SK-N-SH treated with all-trans-retinoic acid at 6 μM for 48 hours (cell line): ENCODE measurements at regions not wholly inside any gene's neighbourhood (a gene's known extent, or its start where the extent isn't known, plus 50 kb on each side); places are given as distances from the start of the nearest gene placed in this dataset.

ENCODE experiments used
- ATAC-seq: fragments of 200-7000 bp; cut with Tn5 transposase; 3 replicates; pipeline ENCODE4 v1.9.1; 2020; ENCODE audit warnings: mild to moderate bottlenecking, moderate library complexity
- ARNTL ChIP-seq: fragments of 450-650 bp; formaldehyde crosslinking; IDR thresholded peaks from 2 replicates; pipeline ENCODE4 v1.5.0; 2020; ENCODE audit warnings: low read depth, mild to moderate bottlenecking, moderate library complexity, borderline replicate concordance
- BACH2 ChIP-seq: fragments of 250-450 bp; sonication (Bioruptor Pico); IDR thresholded peaks from 2 replicates; pipeline ENCODE4 v1.9.0; 2021; ENCODE audit warnings: mild to moderate bottlenecking, borderline replicate concordance
- CSDC2 ChIP-seq: fragments of 250-450 bp; sonication (Bioruptor Pico); IDR thresholded peaks from 2 replicates; pipeline ENCODE4 v1.5.0; 2020; ENCODE audit warnings: mild to moderate bottlenecking, moderate library complexity
- ESRRG ChIP-seq: fragments of 250-450 bp; sonication (Bioruptor Pico); IDR thresholded peaks from 2 replicates; pipeline ENCODE4 v1.6.1; 2021; ENCODE audit warnings: mild to moderate bottlenecking
- GLIS3 ChIP-seq: fragments of 250-450 bp; sonication (Bioruptor Pico); IDR thresholded peaks from 2 replicates; pipeline ENCODE4 v1.5.0; 2020; ENCODE audit warnings: mild to moderate bottlenecking, moderate library complexity
- ISL1 ChIP-seq: fragments of 250-450 bp; sonication (Bioruptor Pico); IDR thresholded peaks from 2 replicates; pipeline ENCODE4 v2.1.2; 2022; ENCODE audit warnings: mild to moderate bottlenecking, moderate library complexity
- OSR1 ChIP-seq: fragments of 250-450 bp; sonication (Bioruptor Pico); IDR thresholded peaks from 2 replicates; pipeline ENCODE4 v1.8.0; 2022; ENCODE audit warnings: moderate library complexity, mild to moderate bottlenecking, inconsistent platforms
- PPARA ChIP-seq: fragments of 250-450 bp; sonication (Bioruptor Pico); IDR thresholded peaks from 2 replicates; pipeline ENCODE4 v1.5.0; 2020; ENCODE audit warnings: mild to moderate bottlenecking, borderline replicate concordance
- RARB ChIP-seq: fragments of 250-450 bp; sonication (Bioruptor Pico); IDR thresholded peaks from 2 replicates; pipeline ENCODE4 v1.8.0; 2021; ENCODE audit warnings: mild to moderate bottlenecking, moderate library complexity
- SNAI2 ChIP-seq: fragments of 250-450 bp; sonication (Bioruptor Pico); IDR thresholded peaks from 2 replicates; pipeline ENCODE4 v1.5.0; 2020; ENCODE audit warnings: mild to moderate bottlenecking, moderate library complexity
- TCF4 ChIP-seq: fragments of 250-450 bp; sonication (Bioruptor Pico); IDR thresholded peaks from 2 replicates; pipeline ENCODE4 v1.8.0; 2021; ENCODE audit warnings: mild to moderate bottlenecking, moderate library complexity, borderline replicate concordance
- TOX ChIP-seq: fragments of 250-450 bp; sonication (Bioruptor Pico); IDR thresholded peaks from 2 replicates; pipeline ENCODE4 v1.8.0; 2021; ENCODE audit warnings: mild to moderate bottlenecking, moderate library complexity, borderline replicate concordance
- ZC3H10 ChIP-seq: fragments of 250-450 bp; sonication (Bioruptor Pico); IDR thresholded peaks from 2 replicates; pipeline ENCODE4 v1.5.1; 2021; ENCODE audit warnings: mild to moderate bottlenecking, moderate library complexity
- ZFP3 ChIP-seq: fragments of 250-450 bp; sonication (Bioruptor Pico); IDR thresholded peaks from 2 replicates; pipeline ENCODE4 v1.5.0; 2020; ENCODE audit warnings: mild to moderate bottlenecking, moderate library complexity
- ZFP30 ChIP-seq: fragments of 450-650 bp; formaldehyde crosslinking; IDR thresholded peaks from 2 replicates; pipeline ENCODE4 v1.5.0; 2022; ENCODE audit warnings: mild to moderate bottlenecking, moderate library complexity
- ZNF565 ChIP-seq: fragments of 450-650 bp; formaldehyde crosslinking; conservative IDR thresholded peaks from 2 replicates; pipeline ENCODE4 v1.5.0; 2020; ENCODE audit warnings: low read depth, mild to moderate bottlenecking, moderate library complexity
- ZNF70 ChIP-seq: fragments of 450-650 bp; formaldehyde crosslinking; IDR thresholded peaks from 2 replicates; pipeline ENCODE4 v1.5.0; 2020; ENCODE audit warnings: mild to moderate bottlenecking, moderate library complexity
- ZNF8 ChIP-seq: fragments of 450-650 bp; formaldehyde crosslinking; IDR thresholded peaks from 2 replicates; pipeline ENCODE4 v1.5.0; 2020; ENCODE audit warnings: mild to moderate bottlenecking, moderate library complexity
- TF ChIP-seq, protein P1 (sequence below): fragments of 250-450 bp; sonication (Bioruptor Pico); IDR thresholded peaks from 2 replicates; pipeline ENCODE4 v1.5.1; 2021; ENCODE audit warnings: mild to moderate bottlenecking, moderate library complexity
- TF ChIP-seq, protein P2 (sequence below): fragments of 250-450 bp; sonication (Bioruptor Pico); IDR thresholded peaks from 2 replicates; pipeline ENCODE4 v1.8.0; 2020; ENCODE audit warnings: mild to moderate bottlenecking, moderate library complexity, borderline replicate concordance
- TF ChIP-seq, protein P3 (sequence below): fragments of 250-450 bp; sonication (Bioruptor Pico); IDR thresholded peaks from 2 replicates; pipeline ENCODE4 v1.5.1; 2020; ENCODE audit warnings: low read depth, mild to moderate bottlenecking, moderate library complexity
- TF ChIP-seq, protein P4 (sequence below): fragments of 250-450 bp; sonication (Bioruptor Pico); IDR thresholded peaks from 2 replicates; pipeline ENCODE4 v1.8.0; 2021; ENCODE audit warnings: low read depth, mild to moderate bottlenecking, moderate library complexity, borderline replicate concordance

DNA sequence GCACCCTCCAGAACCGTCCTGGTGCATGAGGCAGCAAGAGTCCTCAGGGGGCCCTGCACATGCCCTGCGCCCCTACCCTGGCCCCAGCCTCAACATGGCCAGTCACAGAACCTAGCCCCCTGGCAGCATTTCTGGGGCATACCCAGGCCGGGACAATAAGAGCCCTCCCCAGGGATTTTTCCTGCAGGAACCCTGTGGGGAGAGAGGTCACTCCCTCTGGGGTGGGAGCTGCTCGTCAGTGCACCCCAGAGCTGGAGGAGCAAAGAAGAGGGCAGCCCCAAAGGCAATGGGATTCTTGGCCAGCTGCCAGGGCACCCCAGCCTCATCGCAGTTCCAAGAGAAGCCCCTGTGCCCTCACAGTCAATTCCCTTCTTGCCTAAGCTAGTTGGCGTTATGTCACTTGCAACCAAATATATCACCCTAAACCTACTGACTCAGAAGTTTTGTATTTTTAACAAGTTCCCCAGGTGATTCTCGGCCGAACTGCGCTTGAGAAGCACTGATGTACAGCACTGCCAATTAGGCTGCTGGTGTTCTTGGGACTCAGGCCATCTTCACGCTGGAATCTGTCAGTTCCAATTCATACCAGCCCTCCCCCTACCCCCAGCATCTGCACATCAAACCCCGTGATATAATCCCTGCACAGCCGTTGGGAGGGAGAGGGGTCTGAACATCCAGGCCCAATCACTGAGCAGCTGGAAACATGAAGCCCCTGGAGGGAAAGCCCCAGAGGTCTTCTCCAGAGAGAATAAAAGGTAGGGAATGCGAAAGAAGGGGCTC lies 87.5 kb upstream of the PRR20G start:
- no peak for TF ChIP-seq TOX (CRISPR knock-in tag)
- TF ChIP-seq, protein P1, sequence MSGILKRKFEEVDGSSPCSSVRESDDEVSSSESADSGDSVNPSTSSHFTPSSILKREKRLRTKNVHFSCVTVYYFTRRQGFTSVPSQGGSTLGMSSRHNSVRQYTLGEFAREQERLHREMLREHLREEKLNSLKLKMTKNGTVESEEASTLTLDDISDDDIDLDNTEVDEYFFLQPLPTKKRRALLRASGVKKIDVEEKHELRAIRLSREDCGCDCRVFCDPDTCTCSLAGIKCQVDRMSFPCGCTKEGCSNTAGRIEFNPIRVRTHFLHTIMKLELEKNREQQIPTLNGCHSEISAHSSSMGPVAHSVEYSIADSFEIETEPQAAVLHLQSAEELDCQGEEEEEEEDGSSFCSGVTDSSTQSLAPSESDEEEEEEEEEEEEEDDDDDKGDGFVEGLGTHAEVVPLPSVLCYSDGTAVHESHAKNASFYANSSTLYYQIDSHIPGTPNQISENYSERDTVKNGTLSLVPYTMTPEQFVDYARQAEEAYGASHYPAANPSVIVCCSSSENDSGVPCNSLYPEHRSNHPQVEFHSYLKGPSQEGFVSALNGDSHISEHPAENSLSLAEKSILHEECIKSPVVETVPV: no peak
- TF ChIP-seq OSR1 (CRISPR knock-in tag): no peak
- TF ChIP-seq ZFP3 (CRISPR knock-in tag): no peak
- no peak for TF ChIP-seq ESRRG
- TF ChIP-seq ZC3H10: no peak
- no peak for TF ChIP-seq SNAI2 (CRISPR knock-in tag)
- no peak for TF ChIP-seq ISL1 (CRISPR knock-in tag)
- TF ChIP-seq RARB (CRISPR knock-in tag): no peak
- TF ChIP-seq ZNF8 (CRISPR knock-in tag): no peak
- TF ChIP-seq BACH2 (CRISPR knock-in tag): no peak
- TF ChIP-seq TCF4 (CRISPR knock-in tag): no peak
- TF ChIP-seq ZNF565: no peak
- ATAC-seq: no peak

DNA sequence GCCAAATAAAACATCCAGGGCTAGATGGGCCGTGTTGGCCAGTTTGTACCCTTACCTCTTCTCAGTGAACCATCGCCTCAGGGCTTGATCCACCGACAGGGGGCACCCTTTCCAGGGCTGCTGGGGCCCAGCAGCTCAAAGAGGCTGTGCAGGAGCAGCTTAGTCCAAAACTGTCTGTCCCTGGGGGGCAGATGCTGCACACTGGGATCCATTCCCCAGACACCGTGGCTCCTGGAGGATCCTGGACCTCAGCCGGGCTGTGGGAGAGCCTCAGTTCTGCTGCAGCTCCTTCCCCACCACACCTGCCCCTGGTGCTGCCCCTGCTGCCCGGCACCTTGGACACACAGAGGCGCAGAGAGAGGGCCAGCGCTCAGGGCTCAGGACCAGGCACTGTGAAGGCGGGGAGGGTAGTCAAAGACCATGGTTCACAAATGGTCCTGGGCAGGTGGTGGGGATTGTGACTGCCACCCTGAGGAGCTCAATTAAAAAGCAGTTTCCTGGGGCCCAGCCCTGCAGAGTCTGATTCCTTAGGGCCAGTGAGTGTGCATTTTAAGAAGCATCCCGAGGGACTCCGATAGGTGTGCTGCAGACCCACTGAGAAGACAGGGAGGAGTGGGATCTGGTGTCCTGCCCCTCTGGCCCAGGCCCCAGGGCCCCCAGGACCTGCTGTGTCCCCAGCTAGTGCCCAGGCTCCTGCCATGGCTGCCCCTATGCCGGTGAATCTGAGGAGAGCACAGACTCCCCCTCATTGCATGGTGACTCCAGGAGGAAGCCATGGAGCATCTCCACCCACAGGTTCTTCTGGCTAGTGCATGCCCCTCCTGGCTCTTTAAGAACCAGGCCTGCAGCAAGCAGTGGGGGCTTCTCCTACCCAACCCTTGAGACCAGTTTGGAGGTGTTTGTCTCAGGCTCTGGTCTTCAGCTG lies 86.5 kb upstream of the PRR20G start:
- ATAC-seq: peak; percentile 65
- TF ChIP-seq SNAI2 (CRISPR knock-in tag) (no peak), ZFP3 (CRISPR knock-in tag) (no peak), ESRRG (no peak), ZNF565 (no peak), CSDC2 (CRISPR knock-in tag) (no peak), OSR1 (CRISPR knock-in tag) (no peak), ISL1 (CRISPR knock-in tag) (no peak), ZC3H10 (no peak)
- TF ChIP-seq, protein P2, sequence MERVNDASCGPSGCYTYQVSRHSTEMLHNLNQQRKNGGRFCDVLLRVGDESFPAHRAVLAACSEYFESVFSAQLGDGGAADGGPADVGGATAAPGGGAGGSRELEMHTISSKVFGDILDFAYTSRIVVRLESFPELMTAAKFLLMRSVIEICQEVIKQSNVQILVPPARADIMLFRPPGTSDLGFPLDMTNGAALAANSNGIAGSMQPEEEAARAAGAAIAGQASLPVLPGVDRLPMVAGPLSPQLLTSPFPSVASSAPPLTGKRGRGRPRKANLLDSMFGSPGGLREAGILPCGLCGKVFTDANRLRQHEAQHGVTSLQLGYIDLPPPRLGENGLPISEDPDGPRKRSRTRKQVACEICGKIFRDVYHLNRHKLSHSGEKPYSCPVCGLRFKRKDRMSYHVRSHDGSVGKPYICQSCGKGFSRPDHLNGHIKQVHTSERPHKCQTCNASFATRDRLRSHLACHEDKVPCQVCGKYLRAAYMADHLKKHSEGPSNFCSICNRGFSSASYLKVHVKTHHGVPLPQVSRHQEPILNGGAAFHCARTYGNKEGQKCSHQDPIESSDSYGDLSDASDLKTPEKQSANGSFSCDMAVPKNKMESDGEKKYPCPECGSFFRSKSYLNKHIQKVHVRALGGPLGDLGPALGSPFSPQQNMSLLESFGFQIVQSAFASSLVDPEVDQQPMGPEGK (CRISPR knock-in tag): no peak
- TF ChIP-seq, protein P3, sequence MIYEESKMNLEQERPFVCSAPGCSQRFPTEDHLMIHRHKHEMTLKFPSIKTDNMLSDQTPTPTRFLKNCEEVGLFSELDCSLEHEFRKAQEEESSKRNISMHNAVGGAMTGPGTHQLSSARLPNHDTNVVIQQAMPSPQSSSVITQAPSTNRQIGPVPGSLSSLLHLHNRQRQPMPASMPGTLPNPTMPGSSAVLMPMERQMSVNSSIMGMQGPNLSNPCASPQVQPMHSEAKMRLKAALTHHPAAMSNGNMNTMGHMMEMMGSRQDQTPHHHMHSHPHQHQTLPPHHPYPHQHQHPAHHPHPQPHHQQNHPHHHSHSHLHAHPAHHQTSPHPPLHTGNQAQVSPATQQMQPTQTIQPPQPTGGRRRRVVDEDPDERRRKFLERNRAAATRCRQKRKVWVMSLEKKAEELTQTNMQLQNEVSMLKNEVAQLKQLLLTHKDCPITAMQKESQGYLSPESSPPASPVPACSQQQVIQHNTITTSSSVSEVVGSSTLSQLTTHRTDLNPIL: no peak
- TF ChIP-seq, all 23 proteins: peak for 0

DNA sequence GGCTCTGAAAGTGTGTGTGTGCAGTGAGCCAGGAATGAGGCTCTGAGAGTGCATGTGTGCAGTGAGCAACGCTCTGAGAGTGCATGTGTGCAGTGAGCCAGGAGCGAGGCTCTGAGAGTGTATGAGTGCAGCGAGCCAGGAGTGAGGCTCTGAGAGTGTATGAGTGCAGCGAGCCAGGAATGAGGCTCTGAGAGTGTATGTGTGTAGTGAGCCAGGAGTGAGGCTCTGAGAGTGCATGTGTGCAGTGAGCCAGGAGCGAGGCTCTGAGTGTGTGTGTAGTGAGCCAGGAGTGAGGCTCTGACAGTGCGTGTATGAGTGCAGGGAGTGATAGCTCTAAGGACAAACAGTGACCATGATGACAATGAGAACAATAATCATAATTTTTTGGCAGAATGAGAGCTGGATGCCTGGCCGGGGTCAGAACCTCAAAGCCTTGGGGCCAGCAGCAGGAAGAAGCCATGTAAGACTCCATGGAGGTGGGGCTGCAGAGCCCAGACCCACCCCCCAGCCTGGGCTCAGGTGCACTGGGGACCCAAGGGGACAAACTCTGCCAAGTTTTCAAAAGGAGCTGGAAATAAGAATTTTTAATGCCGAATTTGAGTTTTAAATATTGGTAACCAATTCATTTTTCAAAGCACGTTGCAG lies 85.7 kb upstream of the PRR20G start:
- no peak for ATAC-seq
- TF ChIP-seq ZNF70 (CRISPR knock-in tag) (no peak), ARNTL (CRISPR knock-in tag) (no peak), PPARA (CRISPR knock-in tag) (no peak), SNAI2 (CRISPR knock-in tag) (no peak), ZNF8 (CRISPR knock-in tag) (no peak), ISL1 (CRISPR knock-in tag) (no peak), ZFP30 (CRISPR knock-in tag) (no peak), ESRRG (no peak), BACH2 (CRISPR knock-in tag) (no peak), TOX (CRISPR knock-in tag) (no peak), ZNF565 (no peak), CSDC2 (CRISPR knock-in tag) (no peak), OSR1 (CRISPR knock-in tag) (no peak), ZFP3 (CRISPR knock-in tag) (no peak), TCF4 (CRISPR knock-in tag) (no peak), GLIS3 (CRISPR knock-in tag) (no peak), ZC3H10 (no peak)
- TF ChIP-seq, protein P4, sequence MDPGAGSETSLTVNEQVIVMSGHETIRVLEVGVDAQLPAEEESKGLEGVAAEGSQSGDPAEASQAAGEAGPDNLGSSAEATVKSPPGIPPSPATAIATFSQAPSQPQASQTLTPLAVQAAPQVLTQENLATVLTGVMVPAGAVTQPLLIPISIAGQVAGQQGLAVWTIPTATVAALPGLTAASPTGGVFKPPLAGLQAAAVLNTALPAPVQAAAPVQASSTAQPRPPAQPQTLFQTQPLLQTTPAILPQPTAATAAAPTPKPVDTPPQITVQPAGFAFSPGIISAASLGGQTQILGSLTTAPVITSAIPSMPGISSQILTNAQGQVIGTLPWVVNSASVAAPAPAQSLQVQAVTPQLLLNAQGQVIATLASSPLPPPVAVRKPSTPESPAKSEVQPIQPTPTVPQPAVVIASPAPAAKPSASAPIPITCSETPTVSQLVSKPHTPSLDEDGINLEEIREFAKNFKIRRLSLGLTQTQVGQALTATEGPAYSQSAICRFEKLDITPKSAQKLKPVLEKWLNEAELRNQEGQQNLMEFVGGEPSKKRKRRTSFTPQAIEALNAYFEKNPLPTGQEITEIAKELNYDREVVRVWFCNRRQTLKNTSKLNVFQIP (CRISPR knock-in tag): no peak
- TF ChIP-seq, protein P3: no peak
- TF ChIP-seq, protein P2 (CRISPR knock-in tag): no peak
